HG03196 (cell line): ENCODE measurements at regions not wholly inside any gene's neighbourhood (a gene's known extent, or its start where the extent isn't known, plus 50 kb on each side); places are given as distances from the start of the nearest gene placed in this dataset.

Experiments used
- ATAC-seq: cut with Tn5 transposase; IDR thresholded peaks from one replicate; pipeline ENCODE4 v1.9.1; 2021; ENCODE audit not compliant: unreplicated experiment

GRCh38 chr11:15577519-15577918, 462.8 kb downstream of the INSC start:
- ATAC-seq = no peak

DNA sequence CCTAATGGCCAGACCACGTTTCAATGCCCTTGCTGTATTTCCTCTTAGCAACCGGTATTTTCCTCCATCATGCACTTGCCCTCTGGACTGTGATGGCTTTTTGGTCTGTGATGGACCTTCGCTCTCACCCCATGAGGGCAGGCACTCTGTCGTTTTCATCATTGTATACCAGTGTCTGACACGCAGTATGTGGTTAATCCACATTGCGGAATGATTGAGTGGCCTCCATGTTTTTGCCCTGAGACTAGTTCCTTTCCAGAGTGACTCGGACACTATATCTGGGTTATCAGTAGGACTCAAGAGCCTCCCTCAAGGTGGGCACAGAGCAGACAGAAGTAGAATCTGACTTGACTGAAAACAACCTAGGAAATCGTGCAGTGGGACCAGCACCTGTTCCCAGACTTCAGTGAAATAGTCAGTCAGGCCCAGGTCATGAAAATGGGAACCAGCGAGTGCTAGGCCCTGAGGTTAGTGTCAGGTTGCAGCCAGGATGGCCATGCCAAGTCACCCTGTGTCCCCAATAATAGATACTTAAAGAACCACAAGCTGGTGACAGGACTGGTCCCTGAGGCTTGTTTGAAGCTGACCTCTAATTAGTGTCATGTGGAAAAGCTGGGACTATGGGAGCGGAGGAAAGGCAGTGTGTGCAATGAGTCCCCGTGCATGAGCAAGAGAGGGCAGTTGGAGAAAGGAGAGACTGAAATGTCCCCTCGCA, 464.7 kb downstream of the INSC start:
- no peak for ATAC-seq

DNA sequence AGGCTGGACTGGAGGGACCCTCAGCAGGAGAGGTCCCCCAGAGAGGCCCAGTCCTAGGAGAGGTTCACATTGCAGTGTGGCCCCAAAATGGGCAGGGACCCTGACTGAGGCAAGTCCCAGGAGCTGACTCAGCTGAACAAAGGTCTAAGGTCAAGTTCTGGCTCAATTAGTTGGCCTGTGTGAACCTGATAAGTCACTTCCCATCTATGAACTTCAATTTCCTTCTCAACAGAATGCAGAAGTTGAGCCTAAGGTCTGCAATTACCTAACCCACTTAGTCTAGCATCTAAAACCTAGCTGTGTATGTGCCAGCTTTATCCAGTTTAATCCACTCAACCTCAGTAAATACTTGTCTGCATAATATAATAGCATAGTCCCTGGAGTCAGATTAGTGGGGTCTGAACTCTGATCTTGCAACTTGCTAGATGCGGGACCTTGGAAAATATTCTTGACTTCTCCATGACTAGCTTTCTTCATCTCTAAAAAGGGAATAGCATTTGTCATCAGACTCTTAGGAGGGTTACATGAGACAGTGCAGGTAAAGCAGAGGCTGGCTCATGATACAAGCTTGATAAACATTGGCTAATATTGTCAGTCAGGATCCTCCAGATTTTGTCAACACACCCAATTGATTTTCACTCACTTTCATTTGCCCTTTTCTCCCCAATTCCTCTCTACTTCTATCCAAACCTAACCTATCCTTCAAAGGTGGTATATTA, 465.5 kb downstream of the INSC start:
- ATAC-seq = no peak

GRCh38 chr11:15580775-15581095, 466.0 kb downstream of the INSC start:
- no peak for ATAC-seq

DNA sequence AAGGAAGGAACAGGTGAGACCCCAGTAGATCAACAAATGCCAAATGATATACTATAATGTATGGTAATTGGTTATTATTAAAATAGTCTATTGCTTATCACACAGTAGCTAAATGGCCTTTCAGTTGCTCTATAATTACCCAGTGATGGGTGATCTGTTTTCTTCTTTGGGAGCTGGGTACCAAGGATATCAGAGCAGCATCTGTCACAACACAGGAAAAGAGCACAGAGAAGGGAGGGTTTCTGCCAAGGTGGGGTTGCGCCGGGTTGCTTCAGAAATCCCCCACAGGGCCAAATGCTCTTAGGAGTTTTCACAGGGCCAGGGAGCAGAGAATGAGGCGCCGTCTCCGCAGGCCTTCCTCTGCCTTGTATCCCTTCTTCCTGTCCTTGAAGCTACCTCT, 469.4 kb downstream of the INSC start:
- ATAC-seq = no peak

DNA sequence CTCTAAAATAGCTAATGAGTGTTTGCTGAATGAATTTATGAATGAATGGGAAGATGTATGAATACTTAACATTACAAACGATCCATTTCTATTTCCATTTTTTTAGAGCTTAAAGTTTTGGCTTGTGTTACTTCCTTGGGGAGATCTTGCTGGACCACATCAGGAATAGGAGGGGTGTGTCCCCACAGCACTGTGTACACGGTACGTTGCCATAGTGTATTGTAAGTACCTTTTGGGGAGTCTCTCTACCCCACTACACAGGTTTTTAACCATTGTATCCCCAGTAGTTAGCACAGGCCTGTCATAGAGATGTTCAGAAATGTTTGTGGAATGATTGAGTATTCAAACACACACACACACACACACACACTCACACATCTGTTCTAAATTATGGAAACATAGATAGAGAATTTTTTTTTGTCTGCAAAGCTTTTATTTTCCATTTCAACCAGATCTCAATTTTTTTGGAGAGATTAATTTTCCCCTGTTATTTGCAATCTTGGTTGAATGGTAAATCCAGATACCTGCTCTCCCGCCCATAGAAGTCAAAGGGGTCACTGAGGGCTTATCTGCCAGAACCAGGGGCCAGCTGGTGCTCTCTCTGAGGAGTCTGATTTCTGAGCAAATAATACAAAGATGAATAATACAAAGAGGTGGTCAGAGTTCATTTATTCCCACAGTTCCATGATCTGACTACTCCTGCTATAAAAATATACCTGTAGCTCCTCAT, 471.0 kb downstream of the INSC start:
- ATAC-seq = no peak

DNA sequence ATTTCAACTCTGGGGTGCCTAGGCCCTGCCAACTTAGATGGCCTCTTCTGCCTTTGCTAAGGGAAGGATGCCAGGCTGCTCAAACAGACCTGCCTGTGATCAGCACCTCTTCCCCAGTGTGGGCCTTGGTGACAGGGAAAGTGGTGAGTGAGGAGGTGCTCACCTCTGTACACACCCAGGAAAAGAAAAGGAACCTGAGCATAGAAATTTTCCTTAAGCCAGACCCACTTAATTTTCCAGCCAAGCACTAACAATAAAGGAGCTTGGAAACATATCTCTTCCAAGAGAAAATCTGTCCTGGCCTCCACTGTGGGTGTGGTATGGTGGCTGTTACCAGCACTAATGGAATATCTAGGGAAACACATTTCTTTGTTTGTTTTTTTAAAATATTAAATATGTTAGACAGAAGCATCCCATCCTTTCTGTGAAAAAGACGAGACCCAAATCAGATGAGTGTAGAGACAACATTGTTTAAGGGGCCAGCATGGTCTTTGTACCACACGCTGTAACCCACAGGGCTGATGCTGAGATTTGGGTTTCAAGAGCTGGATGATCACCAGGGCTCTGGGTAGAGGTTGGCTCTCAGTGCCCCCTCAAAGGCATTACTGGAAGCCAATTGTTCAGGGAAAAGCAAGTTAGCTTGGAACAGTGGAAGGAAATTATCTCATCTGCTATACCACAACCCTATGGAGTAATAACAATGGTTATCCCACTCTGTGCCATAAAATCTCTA, 472.2 kb downstream of the INSC start:
- no peak for ATAC-seq

- ATAC-seq = no peak
Measured at GRCh38 chr11:15589070-15589626, 474.4 kb downstream of the INSC start.

DNA sequence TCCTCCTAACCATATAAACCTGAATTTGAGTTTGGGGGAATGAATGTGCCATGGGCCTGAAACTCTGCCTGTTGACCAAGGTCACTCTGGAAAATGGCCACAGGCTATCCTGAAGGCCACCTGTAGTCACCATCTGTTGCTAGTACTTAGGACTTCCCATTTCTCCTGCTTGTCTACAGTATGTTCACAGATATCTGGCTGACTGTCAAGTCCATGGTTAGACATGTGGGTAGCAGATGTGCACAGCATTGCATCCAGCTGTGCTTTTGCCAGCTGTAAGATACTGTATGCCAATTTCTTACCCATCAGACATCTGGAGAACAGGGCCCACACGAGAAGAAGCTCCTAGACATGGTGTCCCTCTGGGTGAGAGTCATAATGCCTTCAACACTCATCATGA, 475.4 kb downstream of the INSC start:
- ATAC-seq = no peak

GRCh38 chr11:15591112-15591537, 476.4 kb downstream of the INSC start:
- no peak for ATAC-seq

GRCh38 chr11:15594607-15595006, 479.9 kb downstream of the INSC start:
- no peak for ATAC-seq

GRCh38 chr11:15599376-15599775, 484.7 kb downstream of the INSC start:
- no peak for ATAC-seq

DNA sequence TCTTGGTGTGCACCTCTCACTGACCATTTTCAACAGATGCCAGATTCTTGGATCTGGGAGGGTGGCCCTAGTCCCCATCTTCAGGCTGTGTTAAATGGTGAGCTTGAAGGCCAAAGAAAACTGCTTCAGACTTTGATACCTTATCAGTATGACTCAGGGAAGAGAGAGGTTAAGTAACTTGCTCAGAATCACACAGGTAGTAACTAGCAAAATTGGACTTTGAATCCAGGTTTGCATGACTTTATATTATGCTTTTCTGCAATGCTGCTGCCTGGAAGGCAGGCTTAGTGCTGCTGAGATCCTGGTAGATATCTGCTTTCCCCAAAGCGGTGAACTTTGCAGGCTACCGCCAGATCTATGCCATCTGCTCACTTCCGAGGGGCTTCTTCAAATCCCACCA, 487.3 kb downstream of the INSC start:
- ATAC-seq = no peak

GRCh38 chr11:15602785-15603567, 488.3 kb downstream of the INSC start:
- ATAC-seq = no peak

- no peak for ATAC-seq
Measured at GRCh38 chr11:15605094-15605493, 490.4 kb downstream of the INSC start.

DNA sequence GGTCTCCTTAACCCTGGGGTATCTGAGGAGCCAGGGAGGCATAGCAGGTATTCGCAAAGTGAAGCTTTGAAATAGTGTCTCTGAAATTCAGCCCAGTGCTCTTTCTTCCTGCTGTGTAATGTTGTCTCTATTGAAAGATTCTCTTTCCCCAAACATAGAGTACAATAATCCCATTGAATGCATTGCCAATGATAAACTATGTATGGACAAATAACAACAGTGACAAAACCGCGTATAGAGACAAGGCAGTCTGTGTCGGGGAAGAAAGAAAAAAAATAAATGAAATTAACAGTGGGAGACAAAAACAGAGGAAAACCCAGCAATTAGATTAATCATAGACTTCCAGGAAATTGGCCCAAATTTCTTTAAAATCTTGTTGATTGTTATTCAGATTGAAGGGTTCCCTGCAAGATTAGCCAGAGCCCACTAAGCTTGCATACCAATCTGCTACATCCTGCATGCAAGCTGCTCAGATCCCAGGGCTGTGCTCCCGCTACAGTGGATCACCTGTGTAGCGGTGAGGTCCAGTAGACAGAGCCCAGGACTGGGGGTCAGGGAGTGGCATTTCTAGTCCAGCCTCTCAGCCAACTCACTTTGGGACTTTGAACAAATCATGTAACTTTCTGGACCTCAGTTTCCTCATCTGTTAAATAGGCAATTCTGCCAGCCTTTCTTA, 492.8 kb downstream of the INSC start:
- ATAC-seq = no peak

DNA sequence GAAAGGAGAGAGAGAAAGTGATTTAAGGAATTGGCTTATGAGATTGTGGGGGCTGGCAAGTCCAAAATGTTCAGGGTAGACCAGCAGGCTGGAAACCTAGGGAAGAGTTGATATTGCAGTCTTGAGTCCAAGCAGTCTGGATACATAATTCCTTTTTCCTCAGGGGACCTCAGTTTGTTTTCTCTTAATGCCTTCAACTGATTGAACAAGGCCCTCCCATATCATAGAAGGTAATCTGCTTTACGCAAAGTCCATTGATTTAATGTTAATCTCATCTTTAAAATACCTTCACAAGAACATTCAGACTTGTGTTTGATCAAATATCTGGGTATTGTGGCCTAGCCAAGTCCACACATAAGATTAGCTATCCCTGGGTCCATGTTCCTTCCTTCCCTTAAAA, 494.7 kb downstream of the INSC start:
- no peak for ATAC-seq

- no peak for ATAC-seq
Measured at GRCh38 chr11:15610881-15611280, 496.2 kb downstream of the INSC start.

DNA sequence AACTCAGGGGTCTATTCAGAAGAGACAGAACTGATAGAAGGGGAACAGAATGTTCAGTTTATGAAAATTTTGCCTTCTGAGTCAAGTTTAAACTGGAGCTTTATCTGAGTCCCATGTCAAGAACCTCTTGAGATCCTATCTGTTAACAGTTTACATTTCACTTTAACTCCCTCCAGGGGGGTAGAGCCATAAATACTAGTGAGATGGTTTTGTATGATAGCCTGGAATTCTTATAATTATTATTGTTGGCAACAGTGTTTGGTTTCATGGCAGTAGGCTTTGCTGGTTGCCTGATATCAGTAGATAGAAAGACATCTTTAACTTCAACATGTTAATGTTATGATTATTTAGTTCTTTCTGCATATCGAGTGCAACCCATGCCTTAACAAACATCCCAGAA, 498.5 kb downstream of the INSC start:
- no peak for ATAC-seq

- ATAC-seq = no peak
Measured at GRCh38 chr11:15613789-15614188, 499.1 kb downstream of the INSC start.
